Urothelium cell line (cell line): ENCODE measurements at regions not wholly inside any gene's neighbourhood (a gene's known extent, or its start where the extent isn't known, plus 50 kb on each side); places are given as distances from the start of the nearest gene placed in this dataset.
"Not testable (repeated sequence)": the region's sequence is repeated elsewhere in the genome, so short reads cannot be mapped to it uniquely, and the experiment has no call there.

Source experiments
- DNase-seq: peaks from one replicate; pipeline ENCODE4 v3.0.0; 2011; ENCODE audit warnings: low spot score, mixed read lengths
- FAIRE-seq: peaks from 2 replicates; lab custom pipeline; 2011; peaks lifted over from hg19 to GRCh38; lab: Jason Lieb, UNC

DNA sequence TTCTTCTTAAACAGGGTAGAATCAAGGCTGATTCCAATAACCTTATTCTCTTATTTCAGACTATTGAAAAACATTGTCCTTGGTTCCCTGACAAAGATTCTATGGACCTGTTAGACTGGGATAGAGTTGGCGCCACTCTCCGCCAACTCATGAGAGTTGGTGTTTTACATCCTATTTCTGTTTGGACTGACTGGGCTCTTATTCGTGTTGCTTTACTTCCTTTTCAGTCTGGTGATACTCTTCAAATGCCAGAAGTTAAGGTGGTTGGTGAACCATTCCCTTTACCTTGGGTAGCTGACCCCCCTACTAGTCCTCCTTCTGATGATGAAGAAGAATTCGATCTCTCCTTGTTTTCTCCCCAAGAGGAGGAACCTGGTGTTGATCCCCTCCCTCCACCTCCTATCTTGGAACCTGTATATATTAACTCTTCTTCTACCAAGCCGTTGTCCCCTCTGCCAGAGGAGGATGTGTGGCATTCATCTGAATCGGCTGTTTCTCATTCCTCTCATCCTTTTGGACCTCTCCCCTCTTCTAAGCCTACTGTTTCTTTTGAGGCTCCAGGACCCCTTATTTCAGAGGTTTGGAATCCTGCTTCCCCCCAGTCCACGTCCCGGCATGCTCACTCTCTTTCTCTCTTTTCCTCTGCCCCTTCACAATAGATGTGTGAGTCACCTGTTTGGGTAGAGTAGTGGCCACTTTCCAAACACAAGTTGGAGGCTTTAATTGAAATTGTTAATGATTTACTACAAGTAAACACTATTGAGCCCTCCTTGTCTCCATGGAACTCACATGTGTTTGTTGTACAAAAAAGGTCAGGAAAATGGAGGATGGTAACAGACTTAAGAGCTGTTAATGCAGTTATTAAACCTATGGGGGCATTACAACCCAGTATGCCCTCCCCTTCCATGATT lies 585.7 kb downstream of the NSUN3 start:
- FAIRE-seq = not testable (repeated sequence)

DNA sequence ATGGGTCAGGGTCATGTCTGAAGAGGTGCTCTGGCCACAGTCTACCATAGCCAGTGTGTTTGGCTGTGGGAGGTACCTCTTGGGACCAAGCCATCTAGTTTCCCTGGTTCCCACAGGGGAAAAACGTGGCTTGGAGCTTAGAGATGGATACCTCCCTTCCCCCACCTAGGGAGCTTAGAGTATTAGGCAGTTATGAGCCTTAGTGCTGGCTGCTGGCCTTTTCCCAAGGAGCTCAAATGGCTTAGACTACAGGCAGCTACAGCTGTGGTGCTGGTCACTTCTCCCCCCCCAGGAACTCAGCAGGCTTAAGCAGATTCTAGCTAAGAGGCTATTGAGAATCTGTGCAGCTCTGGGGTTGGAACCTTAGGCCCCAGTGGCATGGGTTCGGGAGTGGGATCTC lies 591.2 kb downstream of the NSUN3 start:
- FAIRE-seq (no peak), DNase-seq (no peak)

More for the DNA sequence above, 585.7 kb downstream of the NSUN3 start:
- not testable (repeated sequence) for DNase-seq

DNA sequence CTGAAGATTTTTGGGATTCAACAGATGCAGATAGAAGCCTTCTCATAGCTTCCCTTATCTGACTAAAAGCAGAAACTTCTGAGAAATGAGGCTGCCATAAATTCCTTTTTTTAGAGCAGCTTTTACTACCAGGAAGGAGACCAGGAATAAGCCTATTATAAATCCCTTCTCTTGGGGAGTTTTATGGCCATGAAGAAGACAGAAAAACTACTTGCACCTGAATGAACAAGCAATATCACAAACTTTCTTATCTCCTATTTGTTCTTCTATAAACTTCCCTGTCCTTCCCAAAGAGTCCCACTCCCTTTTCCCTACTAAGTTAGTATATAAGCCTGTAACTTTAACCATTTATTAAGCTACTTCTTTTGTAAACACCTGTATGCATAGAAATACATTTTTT lies 603.1 kb downstream of the NSUN3 start:
- no peak for DNase-seq
- FAIRE-seq = no peak

DNA sequence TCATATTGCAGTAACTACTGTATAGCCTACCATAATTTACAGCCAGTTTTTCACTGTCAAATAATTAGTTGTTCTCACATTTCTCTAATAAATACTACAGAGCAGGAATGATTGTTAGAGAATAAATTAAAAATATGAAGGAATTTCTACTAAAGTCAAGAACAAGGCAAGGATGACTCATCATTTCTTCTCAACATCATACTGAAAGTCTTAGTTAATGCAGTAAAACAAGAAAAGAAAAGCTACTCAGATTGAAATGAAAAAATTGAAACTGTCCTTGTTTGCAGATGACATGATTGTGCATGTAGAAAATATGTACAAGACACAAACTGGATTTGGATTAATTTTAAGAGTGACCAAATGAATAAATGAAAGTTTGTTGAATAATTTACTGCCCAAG lies 608.2 kb downstream of the NSUN3 start:
- no peak for DNase-seq
- FAIRE-seq = no peak

DNA sequence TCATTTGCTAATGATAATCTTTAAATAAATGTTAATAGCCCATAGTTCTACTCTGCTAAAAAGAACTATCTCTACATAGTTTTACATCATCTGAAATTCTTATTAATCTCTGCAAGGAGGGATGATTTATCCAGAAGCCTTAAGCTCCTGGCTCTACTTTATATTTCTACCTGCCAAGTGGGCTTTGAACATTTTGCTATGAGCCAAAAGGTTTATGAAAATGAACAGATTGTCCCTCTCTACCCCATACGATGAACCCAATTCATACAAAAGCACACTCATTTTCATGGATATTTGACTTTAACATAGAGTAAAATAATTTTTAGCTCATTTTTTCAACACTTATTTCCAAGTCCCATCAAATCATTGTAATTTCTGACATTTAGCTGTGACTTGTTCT lies 611.0 kb downstream of the NSUN3 start:
- no peak for DNase-seq
- no peak for FAIRE-seq

DNA sequence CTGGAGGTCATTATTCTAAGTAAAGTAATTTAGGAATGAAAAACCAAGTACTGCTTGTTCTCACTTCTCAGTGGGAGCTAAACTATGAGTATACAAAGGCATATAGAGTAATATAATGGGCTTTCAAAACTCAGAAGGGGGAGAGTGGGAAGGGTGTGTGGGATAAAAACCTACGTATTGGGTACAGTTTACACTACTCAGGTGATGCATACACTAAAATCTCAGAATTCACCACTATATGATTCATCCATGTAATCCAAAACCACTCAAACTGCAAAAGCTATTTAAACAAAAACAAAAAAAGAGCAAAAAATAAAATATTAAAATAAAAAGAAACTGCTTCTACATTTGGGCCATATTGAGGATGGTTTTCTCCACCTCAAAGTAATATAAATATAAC lies 623.3 kb downstream of the NSUN3 start:
- FAIRE-seq (no peak), DNase-seq (no peak)

DNA sequence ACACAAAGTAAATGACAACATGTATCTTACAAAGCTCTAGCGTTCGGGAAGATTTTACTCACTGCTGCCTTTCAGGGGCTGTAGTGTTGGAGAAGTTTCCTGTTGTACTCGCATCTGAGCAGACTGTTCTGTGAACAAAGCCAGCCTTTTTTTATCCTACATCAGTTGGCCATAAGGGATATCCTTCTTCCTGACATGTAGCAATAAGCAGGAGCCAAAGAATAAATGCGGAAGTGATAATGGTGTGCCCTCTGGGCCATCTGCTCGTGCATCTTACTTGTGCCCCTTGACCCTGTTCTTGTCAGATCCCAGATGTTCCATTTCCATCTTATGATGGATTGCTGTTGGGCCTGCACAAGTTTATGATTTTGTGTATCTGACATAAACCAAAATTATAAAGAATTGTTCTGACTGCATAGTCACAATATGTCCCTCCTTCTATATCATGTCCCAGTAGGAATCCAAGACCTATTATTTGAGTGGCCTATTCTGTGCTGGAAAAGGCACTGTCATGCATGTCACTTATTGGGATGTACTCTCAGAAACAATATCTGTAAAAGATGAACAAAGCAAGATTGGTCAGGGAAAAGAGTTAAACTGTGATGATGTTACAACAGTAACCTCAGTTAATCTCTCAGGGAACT lies 631.3 kb downstream of the NSUN3 start:
- DNase-seq (no peak), FAIRE-seq (no peak)

DNA sequence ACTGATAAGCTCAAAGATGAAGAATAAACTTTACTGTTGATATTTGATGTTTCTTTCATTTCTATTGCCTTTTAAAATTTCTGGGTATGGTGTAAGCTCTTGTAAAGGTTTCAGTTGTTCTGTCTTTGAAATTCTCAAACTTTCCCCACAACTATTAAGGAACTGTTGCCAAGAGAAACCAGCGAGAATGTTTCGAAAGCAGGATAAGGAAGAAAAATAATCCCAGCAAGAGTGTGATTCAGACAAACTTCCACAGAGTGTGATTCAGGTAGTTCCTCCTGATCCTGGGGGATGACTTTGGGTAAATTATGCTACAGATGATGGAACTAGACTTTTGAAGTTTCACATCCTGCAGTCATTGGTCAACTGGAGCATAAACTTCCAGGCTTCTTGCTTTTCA lies 632.0 kb downstream of the NSUN3 start:
- FAIRE-seq = no peak
- no peak for DNase-seq

DNA sequence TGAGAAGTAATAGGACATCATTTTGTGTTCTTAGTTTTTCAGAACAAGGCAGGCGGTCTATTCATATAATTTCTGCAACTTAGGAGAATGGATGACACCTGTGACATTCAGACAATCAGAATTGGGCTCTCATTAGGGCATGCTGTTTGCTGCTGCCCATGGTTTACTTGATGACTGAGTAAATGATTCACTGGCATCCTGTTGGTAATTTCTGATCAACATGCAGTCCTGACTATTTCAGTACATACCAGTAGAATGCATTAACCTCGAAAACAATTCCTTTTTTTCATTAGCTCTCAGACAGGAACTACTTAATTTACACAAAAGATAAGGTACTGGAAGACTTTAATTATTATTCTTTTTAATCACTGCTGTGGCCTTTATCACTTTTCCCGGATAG lies 641.6 kb downstream of the NSUN3 start:
- no peak for DNase-seq
- FAIRE-seq = no peak

DNA sequence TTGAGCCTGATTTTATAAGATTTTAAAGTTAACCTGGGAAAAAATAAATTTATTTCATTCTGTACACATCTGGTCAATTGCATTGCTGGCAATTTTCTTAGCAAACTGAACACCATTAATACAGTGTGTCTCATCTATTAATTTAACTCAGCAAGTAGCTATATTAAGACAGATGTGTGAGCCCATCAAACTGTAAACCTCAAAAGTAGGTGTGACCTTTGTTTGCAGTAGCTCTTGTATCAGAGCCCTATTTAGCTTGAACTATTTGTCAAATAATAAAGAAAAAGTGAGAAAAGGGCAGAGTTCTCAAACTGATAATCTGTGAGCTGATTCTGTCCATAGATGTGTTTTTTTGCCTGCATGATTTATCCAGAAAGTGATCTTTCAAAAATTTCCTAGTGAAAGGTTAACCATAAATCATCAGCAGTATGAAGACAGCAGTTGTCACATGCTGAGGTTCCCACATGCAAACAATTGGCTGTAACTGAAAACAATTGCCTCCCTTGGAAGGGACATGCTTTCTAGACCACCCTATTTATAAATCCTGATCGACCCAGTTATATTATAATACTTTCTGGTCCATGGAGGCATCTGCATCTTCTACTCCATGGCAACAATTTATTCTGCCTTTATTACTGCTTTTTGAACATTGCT lies 646.5 kb downstream of the NSUN3 start:
- FAIRE-seq (no peak), DNase-seq (no peak)

DNA sequence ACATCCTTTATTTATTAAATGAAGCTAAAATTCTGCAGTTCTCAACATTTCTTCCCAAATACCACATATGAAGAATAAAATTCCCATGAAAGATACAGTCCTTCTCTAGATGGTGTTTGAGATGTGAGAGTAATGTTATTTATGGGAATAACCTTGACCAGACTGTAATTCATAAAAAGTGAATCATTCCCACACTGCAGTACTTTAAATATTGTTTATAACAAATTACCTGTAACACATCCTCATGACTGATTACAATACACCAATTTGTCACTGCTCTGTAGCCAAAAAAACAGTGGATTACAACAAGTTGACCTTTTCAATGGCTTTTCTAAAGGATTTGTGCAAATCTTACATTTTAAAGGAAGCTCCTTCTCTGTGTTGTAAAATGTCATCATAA lies 651.3 kb downstream of the NSUN3 start:
- DNase-seq = no peak
- no peak for FAIRE-seq

DNA sequence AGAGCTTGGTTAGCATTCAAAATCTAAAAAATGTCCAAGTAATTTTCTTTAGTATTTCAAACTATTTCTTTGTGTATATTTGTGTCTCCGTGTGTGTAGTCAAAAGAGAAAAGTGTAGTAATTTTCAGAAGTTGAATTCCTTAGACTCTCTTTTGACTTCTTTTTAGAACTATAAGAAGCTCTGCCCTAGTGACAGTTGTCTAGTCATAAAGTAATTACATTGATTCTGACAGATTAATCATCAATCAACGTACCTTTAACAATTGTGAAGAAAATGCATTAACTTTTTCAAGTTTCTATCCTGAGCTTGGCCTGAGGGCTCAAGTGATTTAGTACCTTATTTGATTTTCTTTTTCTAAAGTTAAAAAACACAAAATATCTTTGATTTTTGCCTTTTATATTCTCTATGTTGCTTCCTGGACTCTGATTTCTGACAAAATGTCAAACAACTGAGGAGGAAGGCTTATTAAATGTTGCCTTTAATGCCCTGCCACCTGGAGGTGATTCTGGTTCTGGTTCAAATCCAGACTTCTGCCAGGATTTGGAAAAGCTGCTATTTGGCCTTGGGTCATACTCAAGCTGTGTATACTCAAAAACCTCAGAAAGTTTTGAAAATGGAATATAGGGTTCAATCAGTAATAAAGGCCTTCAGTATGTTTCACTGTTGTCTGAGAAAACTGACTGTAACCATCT lies 653.6 kb downstream of the NSUN3 start:
- FAIRE-seq (no peak), DNase-seq (no peak)

DNA sequence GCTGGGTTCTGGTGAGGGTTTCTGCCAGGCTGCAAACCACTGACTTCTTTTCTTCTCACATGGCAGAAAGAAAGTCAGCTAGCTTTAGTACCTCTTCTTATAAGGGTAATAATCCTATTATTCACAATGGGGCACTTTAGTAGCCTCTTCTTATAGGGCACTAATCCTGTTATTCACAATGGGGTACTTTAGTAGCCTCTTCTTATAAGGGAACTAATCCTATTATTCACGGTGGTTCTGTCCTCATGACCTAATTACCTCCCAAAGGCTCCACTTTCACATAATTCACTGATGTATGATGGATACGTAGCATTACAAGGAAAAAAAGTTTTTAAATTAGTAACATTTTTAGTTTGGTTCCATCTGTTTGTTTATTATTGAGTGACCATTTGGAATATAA lies 671.3 kb downstream of the NSUN3 start:
- no peak for DNase-seq
- FAIRE-seq = no peak

DNA sequence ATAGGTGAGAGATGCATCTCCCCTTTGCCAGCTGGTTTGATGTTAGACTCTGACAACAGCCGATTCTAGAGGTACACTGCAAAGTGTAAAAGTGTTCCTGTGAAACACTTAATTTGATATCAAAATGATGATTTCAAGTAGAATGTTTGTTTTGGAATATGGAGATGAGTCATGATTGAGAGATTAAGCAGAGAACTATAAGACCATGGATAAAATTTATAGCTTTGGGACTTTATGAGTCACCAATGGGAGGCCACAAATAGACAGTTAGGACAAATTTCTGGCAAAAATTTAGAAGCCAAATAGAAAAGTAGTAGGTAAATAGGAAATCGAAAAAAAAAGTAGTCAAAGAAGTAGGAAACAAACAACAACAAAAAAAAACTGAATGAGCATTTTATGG lies 672.5 kb downstream of the NSUN3 start:
- no peak for FAIRE-seq

DNA sequence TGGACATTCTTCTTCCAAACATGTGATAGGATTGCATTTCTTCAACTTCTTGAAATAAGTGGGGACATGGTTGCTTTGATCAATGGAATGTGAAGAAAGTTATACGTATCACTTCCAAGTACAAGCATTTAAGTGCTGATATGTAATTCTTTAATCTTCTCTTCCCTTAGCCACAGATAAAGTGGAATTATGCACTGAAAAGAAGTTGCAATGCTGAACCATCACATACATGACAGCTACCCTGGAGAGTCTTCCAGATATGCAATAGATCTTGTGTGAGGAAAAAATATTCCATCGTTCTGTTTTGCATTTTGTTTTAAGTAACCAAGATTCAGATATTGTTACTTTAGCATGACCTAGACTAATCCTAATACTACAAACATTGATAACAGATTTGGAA lies 674.3 kb downstream of the NSUN3 start:
- FAIRE-seq (no peak), DNase-seq (no peak)

More for the DNA sequence above, 672.5 kb downstream of the NSUN3 start:
- DNase-seq = peak; percentile 20

DNA sequence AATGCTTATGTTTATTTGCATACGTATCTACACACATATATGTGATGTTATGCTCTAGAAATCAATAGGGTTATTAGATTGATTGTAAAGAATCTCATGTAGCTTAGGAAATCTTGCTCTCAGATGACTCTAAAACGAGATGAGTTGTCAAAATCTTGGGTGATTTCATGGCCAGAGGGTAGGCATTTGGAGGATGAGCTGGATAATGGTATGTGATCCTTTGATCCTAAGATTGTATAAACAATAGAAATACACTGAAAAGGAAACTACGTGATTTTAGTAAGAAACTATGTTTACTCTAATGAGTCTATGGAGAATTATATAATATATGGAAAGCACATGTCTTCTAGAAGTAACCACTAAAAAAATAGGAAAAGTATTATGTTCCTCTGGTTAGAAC lies 676.6 kb downstream of the NSUN3 start:
- DNase-seq (no peak), FAIRE-seq (no peak)

DNA sequence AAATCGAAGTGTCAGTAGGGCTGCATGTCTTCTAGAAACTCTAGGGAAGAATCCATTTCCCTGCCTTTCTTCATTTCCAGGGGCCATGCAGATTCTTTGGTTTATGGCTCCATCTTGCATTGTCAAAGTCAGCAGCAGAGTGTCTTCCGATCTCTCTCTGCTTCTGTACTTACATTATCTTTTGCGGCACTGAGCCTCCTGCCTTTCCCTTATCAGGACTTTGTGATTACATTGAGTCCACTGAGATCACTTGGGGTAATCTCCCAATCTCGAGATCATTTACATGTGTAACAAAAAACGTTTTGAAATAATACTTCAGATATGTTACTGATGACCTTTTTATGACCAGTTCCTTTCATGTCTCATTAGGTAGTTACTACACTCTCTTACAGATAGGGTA lies 695.9 kb downstream of the NSUN3 start:
- FAIRE-seq (no peak), DNase-seq (no peak)

DNA sequence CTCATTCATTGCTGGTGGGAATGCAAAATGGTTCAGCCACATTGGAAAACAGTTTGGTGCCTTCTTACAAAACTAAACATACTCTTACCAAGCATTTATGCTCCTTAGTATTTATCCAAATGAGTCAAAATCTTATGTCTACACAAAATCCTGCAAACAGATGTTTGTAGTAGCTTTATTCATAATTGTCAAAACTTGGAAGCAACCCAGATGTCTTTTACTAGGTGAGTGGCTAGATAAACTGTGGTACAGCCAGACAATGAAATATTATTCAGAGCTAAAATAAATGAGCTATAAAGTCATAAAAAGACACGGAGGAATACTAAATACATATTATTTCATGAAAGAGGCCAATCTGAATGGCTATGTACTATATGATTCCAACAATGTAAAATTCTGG lies 709.5 kb downstream of the NSUN3 start:
- DNase-seq (no peak), FAIRE-seq (no peak)

DNA sequence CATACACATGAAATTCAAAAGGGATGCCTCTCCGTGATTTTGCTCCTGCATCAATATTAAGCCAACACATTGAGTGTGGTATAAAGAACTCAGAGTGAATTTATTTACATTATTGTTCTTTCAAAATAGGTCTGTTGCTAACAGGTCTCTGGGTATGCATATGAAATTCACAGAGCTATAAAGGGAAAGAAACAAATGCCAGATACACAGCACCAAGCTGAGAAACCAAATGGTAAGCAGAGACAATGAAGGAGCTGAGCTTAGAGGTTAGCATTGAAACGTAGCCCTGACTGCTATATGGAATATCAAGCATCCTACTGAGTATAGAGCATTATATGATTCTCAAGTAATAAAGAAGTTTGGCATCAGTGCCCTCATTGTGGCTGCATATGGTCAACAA lies 712.9 kb downstream of the NSUN3 start:
- DNase-seq = no peak
- FAIRE-seq = no peak

DNA sequence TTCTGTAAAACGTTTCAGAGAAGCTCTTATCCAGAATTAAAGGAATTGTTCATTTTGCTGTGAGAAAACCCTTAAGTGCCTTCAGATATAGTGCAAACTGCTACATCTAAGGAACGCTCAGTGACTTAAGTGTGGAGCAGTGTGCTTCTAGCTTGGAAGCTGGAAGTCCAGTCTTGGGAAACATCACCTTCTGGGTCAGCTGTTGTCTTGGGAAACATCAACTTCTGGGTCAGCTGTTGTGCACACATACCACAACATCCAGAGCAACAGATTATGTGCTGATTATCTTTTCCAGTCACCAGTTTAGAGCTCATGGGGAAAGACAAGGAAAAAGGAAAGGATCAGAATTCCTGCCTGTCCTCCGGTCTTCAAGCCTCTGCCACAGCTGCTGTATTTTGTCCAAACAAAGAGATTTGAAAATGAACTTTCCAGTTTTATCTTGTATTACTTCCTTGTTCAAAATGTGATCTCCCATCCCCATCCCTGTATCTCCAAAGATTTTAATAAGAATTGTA lies 713.6 kb downstream of the NSUN3 start:
- FAIRE-seq (no peak), DNase-seq (no peak)

DNA sequence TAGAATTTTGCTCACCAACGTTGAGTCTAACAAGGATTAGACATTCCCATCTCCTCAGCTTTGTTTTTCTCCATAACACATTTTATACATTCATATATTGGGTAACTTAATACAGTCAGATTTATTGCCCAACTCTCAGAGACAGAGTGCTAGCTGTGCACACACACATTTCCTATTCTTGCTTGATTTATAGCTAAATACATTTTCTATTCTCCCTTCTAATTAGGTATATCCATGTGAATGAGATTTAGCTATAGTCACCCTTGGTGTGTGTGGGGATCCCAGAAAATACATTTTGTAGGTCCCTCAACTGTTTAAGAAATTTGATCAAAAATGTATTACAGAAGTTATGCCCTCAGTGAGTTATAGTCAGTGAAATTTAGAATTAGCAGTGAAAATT lies 715.4 kb downstream of the NSUN3 start:
- DNase-seq = no peak

More for the DNA sequence above, 715.4 kb downstream of the NSUN3 start:
- FAIRE-seq = no peak
